ENCODE measurements at regions not wholly inside any gene's neighbourhood (a gene's known extent, or its start where the extent isn't known, plus 50 kb on each side); places are given as distances from the start of the nearest gene placed in this dataset.

- DNase-seq: no peak
Observed at GRCh38 chr20:40486297-40486696, 202.7 kb downstream of the MAFB start.

GRCh38 chr20:40481743-40482458 is 207.1 kb downstream of the MAFB start:
- DNase-seq: no peak

GRCh38 chr20:40481337-40481736 is 207.7 kb downstream of the MAFB start:
- DNase-seq: no peak

GRCh38 chr20:40477805-40478204 is 211.2 kb downstream of the MAFB start:
- DNase-seq: no peak

GRCh38 chr20:40476461-40476860 is 212.6 kb downstream of the MAFB start:
- DNase-seq: no peak

- DNase-seq: no peak
Observed at GRCh38 chr20:40472905-40473304, 216.1 kb downstream of the MAFB start.

- DNase-seq: no peak
Observed at GRCh38 chr20:40471261-40471629, 217.8 kb downstream of the MAFB start.

GRCh38 chr20:40470445-40471260 is 218.4 kb downstream of the MAFB start:
- no peak for DNase-seq

- DNase-seq: no peak
Observed at GRCh38 chr20:40468759-40469158, 220.3 kb downstream of the MAFB start.

GRCh38 chr20:40467703-40468411 is 221.2 kb downstream of the MAFB start:
- DNase-seq: no peak

- DNase-seq: no peak
Observed at GRCh38 chr20:40467067-40467466, 222.0 kb downstream of the MAFB start.

- no peak for DNase-seq
Observed at GRCh38 chr20:40464731-40465208, 224.3 kb downstream of the MAFB start.

GRCh38 chr20:40463171-40463570 is 225.9 kb downstream of the MAFB start:
- DNase-seq: no peak

GRCh38 chr20:40462566-40462965 is 226.5 kb downstream of the MAFB start:
- DNase-seq: no peak

GRCh38 chr20:40459299-40459698 is 229.7 kb downstream of the MAFB start:
- DNase-seq: no peak

- no peak for DNase-seq
Observed at GRCh38 chr20:40457404-40457803, 231.6 kb downstream of the MAFB start.

- no peak for DNase-seq
Observed at GRCh38 chr20:40452758-40453157, 236.3 kb downstream of the MAFB start.

GRCh38 chr20:40451552-40451951 is 237.5 kb downstream of the MAFB start:
- DNase-seq: no peak

GRCh38 chr20:40449974-40450616 is 238.9 kb downstream of the MAFB start:
- DNase-seq: no peak

- no peak for DNase-seq
Observed at GRCh38 chr20:40449144-40449690, 239.8 kb downstream of the MAFB start.

GRCh38 chr20:40446888-40447287 is 242.1 kb downstream of the MAFB start:
- DNase-seq: no peak

GRCh38 chr20:40444516-40444915 is 244.5 kb downstream of the MAFB start:
- DNase-seq: no peak

- DNase-seq: no peak
Observed at GRCh38 chr20:40443753-40444152, 245.3 kb downstream of the MAFB start.
